NCI-H2081 (cell line): ENCODE measurements at regions not wholly inside any gene's neighbourhood (a gene's known extent, or its start where the extent isn't known, plus 50 kb on each side); places are given as distances from the start of the nearest gene placed in this dataset.
"Not testable (repeated sequence)": the region's sequence is repeated elsewhere in the genome, so short reads cannot be mapped to it uniquely, and the experiment has no call there.

Experiments
- DNase-seq, 2 experiments: peaks; one replicate each; lab custom pipeline; 2025; lab: John Stamatoyannopoulos, UW

DNA sequence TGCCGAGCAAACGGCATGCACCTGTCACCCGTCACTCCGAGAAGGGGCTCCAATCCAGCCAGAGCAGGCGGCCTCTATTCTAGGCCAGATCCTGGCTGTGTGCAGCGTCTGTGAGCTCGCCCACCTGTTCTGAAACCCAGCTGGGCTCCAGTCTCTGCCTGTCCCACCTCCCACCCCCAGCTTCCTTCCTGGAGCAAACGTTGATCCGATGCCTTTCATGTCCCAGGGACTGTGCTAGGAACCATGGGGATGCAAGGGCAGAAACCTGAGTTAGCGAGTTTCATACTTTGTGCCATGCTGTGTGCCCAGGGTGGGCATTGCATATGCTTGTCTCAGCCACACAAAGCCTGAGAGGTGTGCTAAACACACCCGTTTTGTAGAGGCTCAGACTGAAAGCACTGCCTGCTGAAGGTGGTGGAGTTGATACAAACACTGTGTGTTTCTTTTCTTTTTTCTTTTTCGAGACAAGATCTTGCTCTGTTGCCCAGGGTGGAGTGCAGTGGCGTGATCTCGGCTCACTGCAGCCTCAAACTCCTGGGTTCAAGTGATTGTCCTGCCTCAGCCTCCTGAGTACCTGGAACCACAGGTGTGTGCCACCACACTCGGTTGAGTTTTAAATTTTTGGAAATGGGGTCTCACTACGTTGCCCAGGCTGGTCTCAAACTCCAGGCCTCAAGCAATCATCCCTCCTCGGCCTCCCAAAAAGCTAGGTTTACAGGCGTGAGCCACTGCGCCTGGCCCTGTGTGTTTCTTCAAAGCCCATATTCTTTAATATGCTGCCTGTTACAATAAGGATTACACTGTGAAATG is 84.1 kb upstream of the MED13L start:
- peak in 1 of 2 experiments; percentile 25 for DNase-seq

DNA sequence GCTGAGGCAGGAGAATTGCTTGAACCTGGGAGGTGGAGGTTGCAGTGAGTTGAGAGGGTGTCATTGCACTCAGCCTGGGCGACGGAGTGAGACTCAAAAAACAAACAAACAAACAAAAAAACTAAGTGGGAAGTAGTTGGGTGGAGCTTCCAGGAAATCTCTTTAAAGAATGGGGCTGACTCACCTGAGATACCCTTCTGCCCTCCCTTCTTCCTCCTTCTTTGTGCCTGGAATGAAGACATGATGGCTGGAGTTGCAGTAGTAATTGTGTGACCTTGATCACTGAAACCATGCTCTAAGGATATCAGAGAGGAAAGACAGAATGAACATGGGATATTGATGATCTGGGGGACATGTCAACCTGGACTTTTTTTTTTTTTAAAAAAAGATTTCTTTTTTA is 87.6 kb upstream of the MED13L start:
- DNase-seq, result no peak

DNA sequence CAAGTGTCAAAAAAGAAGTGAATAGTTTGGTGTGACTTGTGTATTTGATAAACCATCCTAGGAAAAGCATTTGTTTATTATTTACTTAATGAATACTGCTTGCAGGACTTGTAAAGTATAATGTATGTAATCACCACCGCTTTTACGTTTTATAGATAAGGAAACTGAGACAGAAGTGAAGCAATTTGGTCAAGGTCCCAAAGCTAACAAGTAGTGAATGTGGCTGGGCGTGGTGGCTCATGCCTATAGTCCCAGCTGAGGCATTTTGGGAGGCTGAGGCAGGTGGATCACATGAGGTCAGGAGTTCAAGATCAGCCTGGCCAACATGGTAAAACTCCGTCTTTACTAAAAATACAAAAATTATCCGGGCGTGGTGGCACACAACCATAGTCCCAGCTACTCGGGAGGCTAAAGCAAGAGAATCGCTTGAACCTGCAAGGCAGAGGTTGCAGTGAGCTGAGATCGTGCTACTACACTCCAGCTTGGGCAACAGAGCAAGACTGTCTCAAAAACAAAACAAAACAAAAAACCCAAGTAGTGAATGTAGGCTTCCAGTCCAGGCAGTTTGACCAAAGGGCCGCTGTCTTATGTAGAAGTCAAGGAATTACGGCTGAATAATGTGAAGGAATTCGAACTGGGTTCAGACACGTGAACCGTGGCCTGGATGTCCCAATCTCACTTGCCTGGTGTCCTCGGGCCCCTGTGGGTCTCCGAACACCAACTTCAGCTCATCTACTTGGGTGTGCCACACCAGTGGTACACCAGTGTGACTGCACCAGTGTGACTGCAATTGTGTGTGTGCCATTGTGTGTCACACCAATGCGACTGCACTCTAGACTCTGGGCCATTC is 88.3 kb upstream of the MED13L start:
- DNase-seq, result no peak

DNA sequence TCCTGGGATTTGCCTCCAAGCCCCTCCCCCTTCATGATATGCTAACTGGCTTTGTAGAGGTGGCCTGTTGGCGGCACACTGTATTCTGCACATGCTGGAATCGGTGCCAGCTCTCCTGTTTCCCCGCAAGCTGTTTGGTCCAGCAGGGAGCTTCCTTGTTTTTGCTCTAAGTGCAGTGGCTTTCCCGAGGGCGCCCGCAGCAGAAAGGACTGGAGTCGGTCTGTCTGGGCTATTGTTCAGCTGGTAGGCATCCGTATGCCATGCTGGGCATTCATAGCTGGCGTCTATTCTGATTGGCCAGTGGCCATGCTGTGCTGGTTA is 88.9 kb upstream of the MED13L start:
- peak; percentile 24 to 52 for DNase-seq

DNA sequence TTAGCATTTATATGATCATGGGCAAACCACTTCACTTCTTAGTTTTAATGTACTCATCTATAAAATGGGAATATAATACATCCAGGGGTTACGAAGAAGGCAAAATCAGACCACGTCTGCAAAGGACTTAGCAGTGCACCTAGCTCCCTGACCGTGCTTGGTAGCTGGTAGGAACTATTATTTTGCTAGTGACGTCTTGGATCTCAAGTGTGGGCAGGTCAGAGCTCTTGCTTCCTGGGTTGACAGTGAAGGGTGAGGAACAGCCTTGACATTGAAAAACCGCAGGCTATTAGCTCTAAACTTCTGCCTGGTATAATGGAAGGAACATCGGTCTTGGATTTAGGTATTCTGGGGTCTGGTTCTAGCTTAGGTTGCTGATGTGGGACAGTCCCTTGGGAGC is 89.3 kb upstream of the MED13L start:
- no peak for DNase-seq

DNA sequence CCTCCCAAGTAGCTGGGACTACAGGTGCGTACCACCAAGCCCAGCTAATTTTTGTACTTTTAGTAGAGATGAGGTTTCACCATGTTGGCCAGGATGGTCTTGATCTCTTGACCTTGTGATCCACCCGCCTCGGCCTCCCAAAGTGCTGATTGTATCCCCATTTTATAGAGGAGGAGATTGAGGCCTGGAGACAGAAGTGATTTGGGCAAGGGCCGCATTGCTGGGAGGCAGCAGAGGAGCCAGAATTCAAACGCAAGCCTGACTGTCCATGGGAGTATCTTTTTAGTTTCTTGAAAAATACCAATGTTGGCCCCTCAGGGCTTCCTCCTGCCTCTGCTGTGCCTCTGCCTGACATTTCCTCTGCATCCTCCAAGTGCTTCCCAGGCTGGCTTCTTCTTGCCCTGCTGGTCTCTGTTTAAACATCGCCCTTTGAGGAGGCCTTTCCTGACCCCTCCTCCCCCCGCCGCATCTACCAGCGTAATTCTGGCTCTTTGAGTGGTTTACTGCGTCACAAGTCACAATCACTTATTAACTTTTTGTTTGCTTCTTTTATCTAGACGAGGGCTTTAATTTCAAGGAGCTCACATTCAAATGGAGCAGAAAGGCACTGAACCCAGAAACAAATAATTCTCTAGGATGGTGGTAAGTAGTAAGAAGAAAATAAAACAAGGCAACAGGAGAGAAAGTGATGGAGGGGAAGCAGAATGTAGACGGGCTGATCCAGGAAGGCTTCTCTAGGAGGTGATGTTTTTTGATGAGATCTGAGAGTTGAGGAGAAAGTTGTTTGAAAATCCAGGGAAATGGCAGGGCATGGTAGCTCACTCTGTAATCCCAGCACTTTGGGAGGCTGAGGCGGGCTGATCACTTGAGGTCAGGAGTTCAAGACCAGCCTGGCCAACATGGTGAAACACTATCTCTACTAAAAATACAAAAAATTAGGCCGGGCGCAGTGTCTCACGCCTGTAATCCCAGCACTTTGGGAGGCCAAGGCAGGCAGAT is 91.0 kb upstream of the MED13L start:
- DNase-seq, result no peak

DNA sequence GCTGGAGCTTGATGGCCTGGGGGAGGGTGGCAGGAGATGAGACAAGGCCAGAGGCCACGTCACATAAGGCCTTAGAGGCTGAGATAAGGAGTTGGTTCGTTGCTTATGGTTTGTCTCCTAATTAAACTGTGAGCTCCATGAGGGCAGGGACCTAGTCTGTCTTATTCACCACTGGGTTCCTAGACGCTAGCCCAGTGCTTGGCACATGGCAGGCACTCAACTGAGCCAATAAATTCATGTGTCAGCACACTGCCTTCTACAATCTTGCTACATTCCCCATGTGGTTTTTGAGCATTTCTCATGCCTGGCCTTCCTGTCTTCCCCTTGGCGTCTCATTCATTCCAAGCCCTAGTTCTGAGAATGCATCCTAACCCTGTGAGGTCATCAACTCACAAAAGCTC is 92.5 kb upstream of the MED13L start:
- no peak for DNase-seq

DNA sequence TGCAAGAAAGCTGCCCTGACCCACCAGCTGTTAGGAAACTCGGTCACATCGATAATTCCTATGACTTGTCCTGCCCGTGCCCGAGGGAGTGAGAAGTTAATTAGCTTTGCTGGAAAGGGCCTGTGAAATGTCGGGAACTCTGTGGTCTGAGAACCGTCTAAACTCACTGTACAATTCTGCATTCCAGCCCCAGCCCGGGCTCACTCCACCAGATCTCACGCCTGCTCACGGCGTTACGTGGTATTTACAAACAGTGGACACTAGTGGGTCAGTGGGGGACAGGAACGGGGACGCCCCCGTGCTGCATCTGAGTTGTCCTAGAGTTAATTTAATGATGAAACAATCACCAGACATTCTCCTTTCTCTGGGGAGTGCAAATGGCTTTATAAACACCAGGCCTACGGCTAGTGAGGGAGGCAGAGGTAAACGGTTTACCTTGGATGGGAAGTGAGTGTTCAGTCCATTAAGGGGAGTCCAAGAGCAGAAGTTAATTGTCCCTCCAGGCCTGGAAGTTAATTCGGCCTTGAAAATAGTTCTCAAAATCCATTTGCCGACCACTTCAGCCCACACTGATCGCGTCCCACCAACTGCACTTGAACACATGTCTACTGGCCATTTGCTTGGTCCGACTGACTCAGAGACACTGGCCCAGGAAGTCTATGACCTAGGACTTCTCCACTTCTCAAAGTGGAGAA is 93.5 kb upstream of the MED13L start:
- DNase-seq, result no peak

DNA sequence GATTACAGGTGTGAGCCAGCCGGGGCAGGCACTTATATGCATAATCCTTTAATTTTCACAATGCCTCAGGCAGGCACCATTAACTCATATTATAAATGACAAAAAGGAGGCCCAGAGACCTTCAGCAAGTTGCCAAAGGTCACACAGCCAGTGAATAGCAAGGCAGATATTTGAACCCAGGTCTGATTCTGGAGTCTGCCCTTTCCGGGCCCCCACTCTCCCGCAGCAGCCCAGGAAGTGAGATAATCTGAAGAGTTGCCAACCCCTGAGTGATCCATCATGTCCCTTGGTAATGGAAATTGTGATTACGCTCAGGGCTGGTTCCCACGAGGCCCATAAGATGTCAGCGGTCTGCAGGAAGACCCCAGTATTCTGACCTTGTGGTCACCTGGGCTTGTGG is 95.3 kb upstream of the MED13L start:
- no peak for DNase-seq

DNA sequence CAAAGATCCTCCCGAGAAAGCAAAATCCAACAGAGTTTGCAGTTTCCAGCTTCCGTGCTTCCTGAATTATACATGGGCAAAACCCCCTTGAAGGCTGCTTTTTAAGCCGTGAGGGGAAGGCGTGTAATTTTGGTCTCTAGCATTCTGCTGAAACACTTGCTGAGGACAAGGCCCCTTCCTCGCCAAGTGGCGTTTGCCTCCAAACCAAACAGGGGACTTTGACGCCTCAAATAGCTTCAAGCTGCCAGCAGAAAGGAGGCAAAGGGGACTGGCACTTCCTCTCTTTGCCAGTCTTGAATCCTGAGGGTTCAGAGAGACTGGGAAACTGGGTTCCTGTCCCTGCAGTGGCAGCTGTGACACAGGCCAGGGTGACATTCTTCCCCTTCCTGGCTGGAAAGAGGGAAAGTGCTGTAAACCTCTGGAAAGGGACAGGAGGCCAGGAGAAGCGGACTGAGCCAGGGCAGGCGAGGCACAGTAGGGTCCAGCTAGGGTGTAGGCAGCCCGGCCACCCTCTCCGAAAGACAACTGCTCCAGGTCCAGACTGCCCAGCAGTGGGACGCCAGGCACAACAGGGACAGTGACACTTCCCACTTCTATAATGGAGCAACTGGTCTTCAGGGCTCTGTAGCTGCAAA is 96.2 kb upstream of the MED13L start:
- no peak for DNase-seq

DNA sequence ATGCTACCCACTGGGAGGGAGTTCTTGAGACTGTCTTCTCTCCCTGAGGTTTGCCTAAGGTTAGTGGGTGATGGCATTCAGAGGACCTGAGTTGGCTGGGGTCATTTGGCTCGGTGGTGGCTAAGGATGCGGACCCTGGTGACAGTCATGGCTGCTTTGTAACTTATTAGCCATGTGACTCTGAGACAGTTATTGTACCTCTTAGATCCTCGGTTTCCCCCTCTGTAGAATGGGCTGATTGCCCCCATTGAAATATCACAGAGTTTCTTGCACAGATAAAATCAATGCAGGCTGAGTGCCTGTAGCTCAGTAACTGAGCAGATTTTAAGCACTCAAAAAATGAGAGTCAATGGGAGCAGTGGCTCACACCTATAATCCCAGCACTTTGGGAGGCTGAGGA is 96.7 kb upstream of the MED13L start:
- no peak for DNase-seq

DNA sequence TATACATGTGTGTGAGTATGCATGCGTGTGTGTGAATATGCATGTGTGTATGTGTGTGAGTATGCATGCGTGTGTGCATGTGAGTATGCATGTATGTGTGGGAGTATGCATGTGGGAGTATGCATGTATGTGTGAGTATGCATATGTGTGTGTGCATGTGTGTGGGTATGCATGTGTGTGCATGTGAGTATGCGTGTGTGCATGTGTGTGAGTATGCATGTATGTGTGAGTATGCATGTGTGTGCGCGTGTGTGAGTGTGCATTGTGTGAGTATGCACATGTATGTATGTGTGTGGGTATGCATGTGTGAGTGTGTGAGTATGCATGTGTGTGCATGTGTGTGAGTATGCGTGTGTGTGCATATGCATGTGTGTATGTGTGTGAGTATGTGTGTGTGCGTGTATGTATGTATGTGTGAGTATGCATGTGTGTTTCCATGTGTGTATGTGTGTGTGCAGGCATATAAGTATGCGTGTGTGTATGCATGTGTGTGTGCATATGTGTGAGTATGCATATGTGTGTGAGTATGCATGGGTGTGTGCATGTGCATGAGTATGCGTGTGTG is 97.9 kb upstream of the MED13L start:
- no peak for DNase-seq

DNA sequence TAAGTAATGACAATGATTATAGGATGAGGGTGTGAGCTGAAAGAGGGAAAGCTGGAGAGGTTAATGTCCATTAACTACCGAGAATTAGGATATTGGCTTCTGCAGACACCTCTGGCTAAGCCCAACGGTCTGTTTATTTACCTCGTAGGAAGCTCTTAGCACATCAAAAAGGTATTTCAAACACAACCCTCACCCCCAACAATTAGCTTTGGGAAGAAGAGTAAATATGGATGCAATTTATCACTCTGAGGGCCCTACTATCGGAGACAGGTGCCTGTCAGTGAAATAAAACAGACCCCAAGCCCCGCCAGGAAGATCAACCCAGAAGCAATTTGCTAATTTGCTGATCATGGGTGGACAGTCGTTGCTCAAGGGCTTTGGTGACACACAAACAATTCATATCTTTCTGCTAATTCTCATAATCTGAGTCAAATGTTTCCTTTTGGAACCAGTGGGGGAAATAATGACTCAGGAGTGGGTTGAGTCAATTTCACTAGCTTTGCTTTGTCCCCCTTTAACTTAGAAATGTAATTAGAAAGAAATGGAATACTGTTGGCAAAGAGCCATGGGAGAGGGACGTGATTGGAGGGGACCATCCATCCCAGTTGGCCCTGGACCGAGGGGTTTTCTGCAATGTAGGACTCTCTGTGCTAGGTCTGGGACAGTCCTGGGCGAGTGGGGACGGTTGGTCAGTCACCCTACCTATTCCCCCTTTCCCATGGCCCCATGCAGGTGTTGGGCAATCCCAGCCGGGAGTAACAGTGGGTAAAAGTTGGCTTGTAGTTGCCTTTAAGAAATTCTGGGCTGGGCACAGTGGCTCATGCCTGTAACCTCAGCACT is 99.1 kb upstream of the MED13L start:
- DNase-seq, result peak; percentile 54 to 82

DNA sequence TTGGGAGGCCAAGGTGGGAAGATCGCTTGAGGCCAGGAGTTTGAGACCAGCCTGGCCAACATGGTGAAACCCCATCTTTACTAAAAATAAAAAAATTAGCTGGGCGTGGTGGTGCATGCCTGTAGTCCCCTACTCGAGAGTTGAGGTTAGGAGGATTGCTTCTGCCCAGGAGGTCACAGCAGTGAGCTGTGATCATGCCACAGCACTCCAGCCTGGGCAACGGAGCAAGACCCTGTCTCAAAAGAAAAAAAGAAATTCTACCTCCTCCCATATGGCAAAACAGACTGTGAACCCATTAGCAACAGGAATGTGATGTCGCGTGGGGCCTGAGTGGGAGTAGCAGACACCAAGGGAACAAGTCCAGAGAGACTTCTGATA is 99.7 kb upstream of the MED13L start:
- DNase-seq, result not testable (repeated sequence)

DNA sequence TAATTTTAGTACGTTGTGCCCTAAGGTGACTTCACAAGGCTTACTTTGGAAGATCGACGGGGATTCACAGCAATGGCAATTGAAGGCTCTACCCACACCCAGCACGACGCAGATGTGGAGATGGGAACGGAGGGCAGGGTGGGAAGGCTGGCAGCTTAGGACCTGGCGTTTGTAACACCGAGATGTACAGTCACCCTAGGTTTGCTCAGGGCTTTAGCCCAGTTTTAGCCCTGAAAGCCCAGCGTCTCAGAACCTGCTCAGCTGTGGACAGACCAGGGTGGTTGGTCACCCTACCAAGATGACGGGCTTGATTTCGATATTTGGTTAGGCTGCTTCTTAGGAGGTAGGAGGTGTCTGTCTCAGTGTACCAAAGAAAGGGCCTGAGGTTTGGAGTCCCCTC is 100.5 kb upstream of the MED13L start:
- peak in 1 of 2 experiments; percentile 11 for DNase-seq

DNA sequence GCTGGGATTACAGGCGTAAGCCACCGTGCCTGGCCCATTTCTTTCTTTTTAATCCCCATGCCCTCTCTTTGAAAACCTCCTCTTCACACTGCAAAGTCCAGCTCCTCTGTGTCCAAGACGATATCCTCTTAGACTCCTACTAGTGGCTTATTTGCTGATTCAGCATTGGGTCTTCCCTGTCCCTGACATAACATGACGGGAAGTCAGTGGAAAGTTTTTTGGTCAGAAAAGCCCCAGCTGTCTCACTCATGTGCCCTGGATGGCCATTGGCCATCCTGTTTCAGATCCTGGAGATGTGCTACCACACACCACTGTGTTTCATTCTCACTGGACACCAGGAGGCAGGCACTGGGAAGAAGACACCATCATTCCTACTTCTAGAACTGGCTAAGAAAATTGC is 102.6 kb upstream of the MED13L start:
- no peak for DNase-seq

DNA sequence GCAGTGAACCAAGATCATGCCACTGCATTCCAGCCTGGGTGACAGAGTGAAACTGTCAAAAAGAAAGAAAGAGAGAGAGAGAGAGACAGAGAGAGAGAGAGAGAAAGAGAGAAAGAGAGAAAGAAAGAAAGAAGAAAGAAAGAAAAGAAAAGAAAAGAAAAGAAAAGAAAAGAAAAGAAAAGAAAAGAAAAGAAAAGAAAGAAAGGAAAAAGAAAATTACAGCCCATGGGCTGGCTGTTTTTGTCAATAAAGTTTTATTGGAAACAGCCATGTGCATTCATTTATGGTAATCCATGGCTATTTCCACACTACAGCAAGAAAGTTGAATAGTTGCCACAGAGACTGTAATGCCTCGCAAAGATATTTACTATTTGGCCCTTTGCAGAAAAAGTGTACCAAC is 103.2 kb upstream of the MED13L start:
- not testable (repeated sequence) for DNase-seq

DNA sequence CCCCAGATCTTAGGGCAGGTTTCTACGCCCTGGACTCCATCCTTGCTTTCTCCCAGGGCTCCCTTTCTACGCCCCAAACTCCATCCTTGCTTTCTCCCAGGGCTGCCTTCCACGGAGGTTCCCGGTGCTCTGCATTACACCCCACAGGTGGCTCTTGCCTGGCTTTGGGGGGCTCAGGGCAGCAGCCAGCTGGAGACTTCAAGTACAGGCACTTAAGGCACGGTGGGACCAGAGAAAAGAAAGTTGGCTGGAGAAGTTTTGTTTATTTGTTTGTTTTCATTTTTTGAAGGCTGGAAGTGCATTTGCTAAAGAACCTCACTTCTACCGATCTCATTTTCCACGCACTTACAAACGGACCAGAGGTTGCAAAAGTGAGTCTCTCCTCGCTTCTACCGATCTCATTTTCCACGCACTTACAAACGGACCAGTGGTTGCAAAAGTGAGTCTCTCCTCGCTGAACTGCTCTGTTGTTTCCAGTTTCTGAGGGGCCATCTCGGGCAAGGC is 103.8 kb upstream of the MED13L start:
- no peak for DNase-seq
